Mammary epithelial cell (primary cell): ENCODE measurements at regions not wholly inside any gene's neighbourhood (a gene's known extent, or its start where the extent isn't known, plus 50 kb on each side); places are given as distances from the start of the nearest gene placed in this dataset.

Experiments used
- CTCF ChIP-seq, 2 donors: IDR thresholded peaks in 1 of 2; conservative IDR thresholded peaks in 1 of 2; 2 replicates each; pipeline ENCODE4 v1.5.1; 2011 to 2012; ENCODE audit warnings: inconsistent platforms in 2 of 2, low read length in 2 of 2, mild to moderate bottlenecking in 2 of 2, control low read depth in 1 of 2, low read depth in 1 of 2; ENCODE audit not compliant: insufficient read depth in 1 of 2; ENCODE audit errors: extremely low read depth in 1 of 2
- EZH2 ChIP-seq: IDR thresholded peaks from 2 replicates; pipeline ENCODE4 v1.6.1; 2012; ENCODE audit warnings: low read length, inconsistent platforms, borderline replicate concordance

GRCh38 chr20:56697476-56697875 lies 68.4 kb downstream of the TFAP2C start:
- TF ChIP-seq CTCF (conservative IDR thresholded peaks at IDR 0.05 in 1 of 2, IDR thresholded peaks at IDR 0.05 in 1 of 2; ENCODE audit: extremely low read depth in 1 of 2, insufficient read depth in 1 of 2, low read depth in 1 of 2, low read length in 2 of 2), result no peak
- no peak for TF ChIP-seq EZH2
